Endothelial cell of umbilical vein (primary cell): ENCODE measurements at regions not wholly inside any gene's neighbourhood (a gene's known extent, or its start where the extent isn't known, plus 50 kb on each side); places are given as distances from the start of the nearest gene placed in this dataset.

Source experiments
- BruUV-seq: library from RNA; stranded (reverse); fragments of 400-500 nt; replicated peaks from 2 replicates; lab custom pipeline; 2021; lab: Mats Ljungman, UMichigan
- CTCF ChIA-PET: fragments of 300-600, 350-600 bp; sonication (Branson Sonifier 250); formaldehyde crosslinking; loops from one replicate; lab custom pipeline; 2021; ENCODE audit warnings: antibody characterized with exemption, inconsistent platforms; lab: Charles Lee
- POLR2A ChIA-PET: fragments of 300-600, 350-600 bp; sonication (Branson Sonifier 250); formaldehyde crosslinking; loops from one replicate; lab custom pipeline; 2021; ENCODE audit warnings: antibody characterized with exemption, inconsistent platforms; lab: Charles Lee
- DNase-seq: peaks from one replicate; pipeline ENCODE4 v3.0.0-alpha.2; 2011; ENCODE audit warnings: low read depth, low spot score
- FAIRE-seq: peaks from 2 replicates; lab custom pipeline; 2011; peaks lifted over from hg19 to GRCh38; lab: Jason Lieb, UNC
- H2AFZ ChIP-seq: 2 replicates; pipeline ENCODE4 v1.6.0; 2012; ENCODE audit warnings: low read depth, low read length, control low read depth, inconsistent platforms
- H3K27ac ChIP-seq: 2 replicates; pipeline ENCODE4 v1.5.1; 2011; ENCODE audit warnings: low read depth, mild to moderate bottlenecking, control low read depth, low read length, moderate library complexity; ENCODE audit not compliant: insufficient read depth
- H3K27me3 ChIP-seq, 2 experiments: 2 replicates each; pipeline versions ENCODE4 v1.6.0 to v1.6.1; 2011; ENCODE audit warnings: low read length in 2 of 2, mixed read lengths in 1 of 2; ENCODE audit not compliant: control insufficient read depth in 2 of 2, insufficient read depth in 2 of 2
- H3K36me3 ChIP-seq, 2 experiments: 2 replicates in 1 of 2; 3 replicates in 1 of 2; pipeline ENCODE4 v1.5.1; 2011; ENCODE audit warnings: low read length in 2 of 2, mild to moderate bottlenecking in 1 of 2, moderate library complexity in 1 of 2; ENCODE audit not compliant: control insufficient read depth in 2 of 2, insufficient read depth in 2 of 2; ENCODE audit errors: extremely low read depth in 1 of 2
- H3K4me1 ChIP-seq: 3 replicates; pipeline ENCODE4 v1.5.1; 2011; ENCODE audit warnings: mild to moderate bottlenecking, low read length; ENCODE audit not compliant: control insufficient read depth, insufficient read depth; ENCODE audit errors: extremely low read depth
- H3K4me2 ChIP-seq: 2 replicates; pipeline ENCODE4 v1.6.1; 2011; ENCODE audit warnings: low read length, control low read depth, mixed read lengths; ENCODE audit not compliant: insufficient read depth
- H3K4me3 ChIP-seq, 3 experiments: fragments of 200-600 bp in 1 of 3; sonication (generic), shearing (Covaris generic) in 1 of 3; replicated peaks in 1 of 3; 2 replicates each; pipeline ENCODE4 v1.5.1; 2011 to 2016; ENCODE audit warnings: control low read depth in 3 of 3, low read length in 3 of 3, mild to moderate bottlenecking in 2 of 3, inconsistent platforms in 1 of 3, low read depth in 1 of 3, moderate library complexity in 1 of 3; ENCODE audit not compliant: insufficient read depth in 1 of 3
- H3K79me2 ChIP-seq: 2 replicates; pipeline ENCODE4 v1.6.0; 2012; ENCODE audit warnings: low read length, inconsistent platforms; ENCODE audit not compliant: control insufficient read depth, insufficient read depth
- H3K9ac ChIP-seq: replicated peaks from 2 replicates; pipeline ENCODE3; 2011; ENCODE audit warnings: low read length, control low read depth; ENCODE audit not compliant: insufficient read depth; ENCODE audit errors: extremely low read depth
- H3K9me1 ChIP-seq: replicated peaks from 3 replicates; pipeline ENCODE4 v1.6.0; 2011; ENCODE audit warnings: mild to moderate bottlenecking, low read length; ENCODE audit not compliant: control insufficient read depth, insufficient read depth; ENCODE audit errors: extremely low read depth
- H3K9me3 ChIP-seq: replicated peaks from 2 replicates; pipeline ENCODE4 v1.5.1; 2012; ENCODE audit warnings: low read length, inconsistent platforms; ENCODE audit not compliant: control insufficient read depth, insufficient read depth
- H4K20me1 ChIP-seq: replicated peaks from 2 replicates; pipeline ENCODE3; 2011; ENCODE audit warnings: mild to moderate bottlenecking, low read length; ENCODE audit not compliant: control insufficient read depth, insufficient read depth; ENCODE audit errors: extremely low read depth
- CTCF ChIP-seq, 2 donors: IDR thresholded peaks; 1 replicate in 1 of 2; 2 replicates in 1 of 2; pipeline ENCODE4 v1.5.1; 2011; ENCODE audit warnings: low read length in 2 of 2, mild to moderate bottlenecking in 2 of 2, moderate library complexity in 2 of 2, control low read depth in 1 of 2, inconsistent platforms in 1 of 2, low read depth in 1 of 2; ENCODE audit not compliant: insufficient read depth in 1 of 2; ENCODE audit errors: extremely low read depth in 1 of 2
- FOS ChIP-seq: IDR thresholded peaks from 2 replicates; pipeline ENCODE4 v1.6.1; 2011; ENCODE audit warnings: mild to moderate bottlenecking, low read length, moderate library complexity, borderline replicate concordance; ENCODE audit not compliant: insufficient read depth
- GATA2 ChIP-seq: IDR thresholded peaks from 2 replicates; pipeline ENCODE4 v1.7.0; 2011; ENCODE audit warnings: low read depth, mild to moderate bottlenecking, moderate library complexity, mixed read lengths, low read length; ENCODE audit not compliant: insufficient read length, insufficient read depth
- POLR2A ChIP-seq: IDR thresholded peaks from 2 replicates; pipeline ENCODE4 v1.6.1; 2012; ENCODE audit warnings: low read depth, mild to moderate bottlenecking, control low read depth, low read length
- dilution Hi-C: fragments of 300-500 bp; cut with MboI; formaldehyde crosslinking; loops from one replicate; pipeline ENCODE4 v1.15.0; 2019; ENCODE audit warnings: low sequenced_read_pairs; ENCODE audit not compliant: extremely low pct_ligation_motif_present
- intact Hi-C: fragments of 100-400 bp; cut with micrococcal nuclease; formaldehyde crosslinking; loops from one replicate; pipeline ENCODE4 v1.10.0; 2022

GRCh38 chr14:76947078-76947837 lies 81.2 kb downstream of the IRF2BPL start:
- TF ChIP-seq GATA2: no peak
- TF ChIP-seq CTCF (IDR thresholded peaks at IDR 0.05; ENCODE audit: extremely low read depth in 1 of 2, insufficient read depth in 1 of 2, low read depth in 1 of 2, low read length in 2 of 2): peak; percentile 28 to 54
- TF ChIP-seq FOS: no peak
- no peak for TF ChIP-seq POLR2A
- H4K20me1 ChIP-seq: no peaks in the 10 kb centered on the region
- no peaks in the 10 kb centered on the region for H3K9me1 ChIP-seq
- FAIRE-seq (peak; percentile 93), DNase-seq (peak; percentile 83)
- CTCF ChIA-PET: interaction anchor here (0.6 to 2.1 kb wide), 28 partner anchors 8 to 148 kb away, joined by 3 to 22 read pairs (median 5); no protein-coding TSS in a partner anchor
- peaks cover 40% of the 10 kb centered on the region for H3K4me1 ChIP-seq
- peak overlapping the region; percentile 37 for H3K4me2 ChIP-seq
- H3K36me3 ChIP-seq: no peaks in the 10 kb centered on the region
- POLR2A ChIA-PET: interaction anchor here (0.6 to 0.7 kb wide), 2 partner anchors 17 to 27 kb away, joined by 3 to 11 read pairs; no protein-coding TSS in a partner anchor
- BruUV-seq: no TSS peak
- H2AFZ ChIP-seq: peak overlapping the region; percentile 76
- H3K4me3 ChIP-seq: no peak overlapping the region
- H3K27me3 ChIP-seq: no peaks in the 10 kb centered on the region
- peak overlapping the region; percentile 60 for H3K9ac ChIP-seq
- intact Hi-C loops: loop anchor here (1.0 kb wide), 4 partner anchors 9 to 106 kb away; partner anchors contain the start of gene IRF2BPL
- H3K9me3 ChIP-seq: no peaks in the 10 kb centered on the region
- H3K79me2 ChIP-seq: no peaks in the 10 kb centered on the region
- H3K27ac ChIP-seq: peak overlapping the region; percentile 72
- dilution Hi-C loops: no loop called here
